OCI-LY7 (cell line): ENCODE measurements at regions not wholly inside any gene's neighbourhood (a gene's known extent, or its start where the extent isn't known, plus 50 kb on each side); places are given as distances from the start of the nearest gene placed in this dataset.

Source experiments
- EZH2phosphoT487 ChIP-seq: fragments of 200-600 bp; sonication (generic); IDR thresholded peaks from 2 replicates; pipeline ENCODE4 v1.6.1; 2018; ENCODE audit warnings: low read depth, borderline replicate concordance, mild to moderate bottlenecking, mixed run types, antibody characterized with exemption, low read length, moderate library complexity, mixed read lengths
- TF ChIP-seq, protein P1 (sequence below): fragments of 200-600 bp; sonication (generic); conservative IDR thresholded peaks from 2 replicates; pipeline ENCODE4 v1.5.1; 2014; ENCODE audit warnings: mild to moderate bottlenecking, antibody characterized with exemption, low read length, moderate library complexity, mixed read lengths

DNA sequence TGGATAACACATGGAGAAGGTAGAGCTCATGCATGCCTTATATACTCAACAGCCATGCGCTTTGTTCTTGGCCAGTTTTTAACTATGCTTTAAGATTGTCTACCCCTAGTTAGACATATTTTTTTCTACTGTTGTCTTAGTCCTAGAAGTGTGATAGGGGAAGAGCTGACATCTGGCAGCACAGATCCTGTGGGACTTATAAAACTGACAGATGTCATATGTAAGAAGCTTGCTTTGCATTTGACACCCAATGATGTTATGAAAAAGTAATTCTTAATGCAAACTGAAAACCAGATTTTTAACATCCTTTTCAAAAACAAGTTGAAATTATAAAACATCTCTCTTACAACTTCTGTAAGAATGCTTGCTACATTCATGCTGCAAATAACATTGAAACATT lies 715.9 kb upstream of the LRRN3 start:
- TF ChIP-seq, protein P1, sequence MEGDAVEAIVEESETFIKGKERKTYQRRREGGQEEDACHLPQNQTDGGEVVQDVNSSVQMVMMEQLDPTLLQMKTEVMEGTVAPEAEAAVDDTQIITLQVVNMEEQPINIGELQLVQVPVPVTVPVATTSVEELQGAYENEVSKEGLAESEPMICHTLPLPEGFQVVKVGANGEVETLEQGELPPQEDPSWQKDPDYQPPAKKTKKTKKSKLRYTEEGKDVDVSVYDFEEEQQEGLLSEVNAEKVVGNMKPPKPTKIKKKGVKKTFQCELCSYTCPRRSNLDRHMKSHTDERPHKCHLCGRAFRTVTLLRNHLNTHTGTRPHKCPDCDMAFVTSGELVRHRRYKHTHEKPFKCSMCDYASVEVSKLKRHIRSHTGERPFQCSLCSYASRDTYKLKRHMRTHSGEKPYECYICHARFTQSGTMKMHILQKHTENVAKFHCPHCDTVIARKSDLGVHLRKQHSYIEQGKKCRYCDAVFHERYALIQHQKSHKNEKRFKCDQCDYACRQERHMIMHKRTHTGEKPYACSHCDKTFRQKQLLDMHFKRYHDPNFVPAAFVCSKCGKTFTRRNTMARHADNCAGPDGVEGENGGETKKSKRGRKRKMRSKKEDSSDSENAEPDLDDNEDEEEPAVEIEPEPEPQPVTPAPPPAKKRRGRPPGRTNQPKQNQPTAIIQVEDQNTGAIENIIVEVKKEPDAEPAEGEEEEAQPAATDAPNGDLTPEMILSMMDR: no peak
- TF ChIP-seq EZH2phosphoT487: no peak
